KMS-11 (cell line): ENCODE measurements at regions not wholly inside any gene's neighbourhood (a gene's known extent, or its start where the extent isn't known, plus 50 kb on each side); places are given as distances from the start of the nearest gene placed in this dataset.

Experiments
- H2AFZ ChIP-seq: fragments of 200-600 bp; sonication (generic); 2 replicates; pipeline ENCODE4 v1.6.1; 2016; ENCODE audit warnings: antibody characterized with exemption, mixed run types, low read depth
- H3K27ac ChIP-seq: fragments of 200-600 bp; sonication (generic); 2 replicates; pipeline ENCODE4 v1.6.1; 2016; ENCODE audit warnings: mild to moderate bottlenecking, mixed run types
- H3K27me3 ChIP-seq: fragments of 200-600 bp; sonication (generic); 2 replicates; pipeline ENCODE4 v1.6.1; 2017; ENCODE audit warnings: mild to moderate bottlenecking, low read depth, mixed run types, moderate library complexity; ENCODE audit not compliant: insufficient read depth
- H3K36me3 ChIP-seq: fragments of 200-600 bp; sonication (generic); 2 replicates; pipeline ENCODE4 v1.6.1; 2017; ENCODE audit warnings: mild to moderate bottlenecking, mixed run types; ENCODE audit not compliant: insufficient read depth
- H3K4me1 ChIP-seq: fragments of 200-600 bp; sonication (generic); 2 replicates; pipeline ENCODE4 v1.6.1; 2016; ENCODE audit warnings: mild to moderate bottlenecking, low read depth, mixed run types; ENCODE audit not compliant: poor library complexity, severe bottlenecking
- H3K4me2 ChIP-seq: fragments of 200-600 bp; sonication (generic); 2 replicates; pipeline ENCODE4 v1.7.0; 2016; ENCODE audit warnings: mild to moderate bottlenecking, mixed run types
- H3K4me3 ChIP-seq: fragments of 200-600 bp; sonication (generic); IDR thresholded peaks from 2 replicates; pipeline ENCODE4 v1.6.1; 2017; ENCODE audit warnings: low read depth, low read length, mixed read lengths; ENCODE audit not compliant: insufficient read depth
- H3K79me2 ChIP-seq: fragments of 200-600 bp; sonication (generic); 2 replicates; pipeline ENCODE4 v1.6.1; 2016; ENCODE audit warnings: low read depth, mixed run types; ENCODE audit not compliant: insufficient read depth
- H3K9ac ChIP-seq: fragments of 200-600 bp; sonication (generic); 2 replicates; pipeline ENCODE4 v1.6.1; 2016; ENCODE audit warnings: mild to moderate bottlenecking, mixed run types
- H4K20me1 ChIP-seq: fragments of 200-600 bp; sonication (generic); 2 replicates; pipeline ENCODE4 v1.6.1; 2016; ENCODE audit warnings: mild to moderate bottlenecking, mixed run types; ENCODE audit not compliant: insufficient read depth
- TF ChIP-seq, protein P1 (sequence below): fragments of 200-600 bp; sonication (generic); conservative IDR thresholded peaks from 2 replicates; pipeline ENCODE4 v1.6.1; 2017; ENCODE audit warnings: low read depth, mild to moderate bottlenecking, antibody characterized with exemption, low read length, moderate library complexity, mixed read lengths

- no peaks in the 10 kb centered on the region for H3K79me2 ChIP-seq
- peaks cover 44% of the 10 kb centered on the region for H3K4me1 ChIP-seq
Measured at GRCh38 chr12:42762395-42762925, 172.9 kb upstream of the PRICKLE1 start.

GRCh38 chr12:42761601-42762350 is 172.2 kb upstream of the PRICKLE1 start:
- TF ChIP-seq, protein P1, sequence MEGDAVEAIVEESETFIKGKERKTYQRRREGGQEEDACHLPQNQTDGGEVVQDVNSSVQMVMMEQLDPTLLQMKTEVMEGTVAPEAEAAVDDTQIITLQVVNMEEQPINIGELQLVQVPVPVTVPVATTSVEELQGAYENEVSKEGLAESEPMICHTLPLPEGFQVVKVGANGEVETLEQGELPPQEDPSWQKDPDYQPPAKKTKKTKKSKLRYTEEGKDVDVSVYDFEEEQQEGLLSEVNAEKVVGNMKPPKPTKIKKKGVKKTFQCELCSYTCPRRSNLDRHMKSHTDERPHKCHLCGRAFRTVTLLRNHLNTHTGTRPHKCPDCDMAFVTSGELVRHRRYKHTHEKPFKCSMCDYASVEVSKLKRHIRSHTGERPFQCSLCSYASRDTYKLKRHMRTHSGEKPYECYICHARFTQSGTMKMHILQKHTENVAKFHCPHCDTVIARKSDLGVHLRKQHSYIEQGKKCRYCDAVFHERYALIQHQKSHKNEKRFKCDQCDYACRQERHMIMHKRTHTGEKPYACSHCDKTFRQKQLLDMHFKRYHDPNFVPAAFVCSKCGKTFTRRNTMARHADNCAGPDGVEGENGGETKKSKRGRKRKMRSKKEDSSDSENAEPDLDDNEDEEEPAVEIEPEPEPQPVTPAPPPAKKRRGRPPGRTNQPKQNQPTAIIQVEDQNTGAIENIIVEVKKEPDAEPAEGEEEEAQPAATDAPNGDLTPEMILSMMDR, result no peak
- H3K79me2 ChIP-seq, result no peaks in the 10 kb centered on the region
- peaks cover 51% of the 10 kb centered on the region for H3K4me1 ChIP-seq
- no peak overlapping the region for H3K9ac ChIP-seq
- no peaks in the 10 kb centered on the region for H3K36me3 ChIP-seq
- no peak overlapping the region for H2AFZ ChIP-seq
- H3K27me3 ChIP-seq, result no peaks in the 10 kb centered on the region
- H3K4me2 ChIP-seq, result peak overlapping the region; percentile 21; the same call in 1 of the 2 replicates
- H3K27ac ChIP-seq, result no peak overlapping the region
- H4K20me1 ChIP-seq, result no peaks in the 10 kb centered on the region; the same call in 1 of the 2 replicates
- no peak overlapping the region for H3K4me3 ChIP-seq

More at GRCh38 chr12:42762395-42762925, 172.9 kb upstream of the PRICKLE1 start:
- Histone ChIP-seq H3K9ac (no peak overlapping the region), H2AFZ (no peak overlapping the region), H3K4me3 (no peak overlapping the region), H3K27ac (peak overlapping the region; percentile 32; the same call in 1 of the 2 replicates), H3K36me3 (no peaks in the 10 kb centered on the region), H3K27me3 (no peaks in the 10 kb centered on the region), H3K4me2 (peak overlapping the region; percentile 21; the same call in 1 of the 2 replicates), H4K20me1 (no peaks in the 10 kb centered on the region; the same call in 1 of the 2 replicates)
- TF ChIP-seq, protein P1, result no peak

- TF ChIP-seq, protein P1, result no peak
- Histone ChIP-seq H3K79me2 (no peaks in the 10 kb centered on the region), H3K9ac (no peak overlapping the region), H2AFZ (no peak overlapping the region), H3K4me3 (no peak overlapping the region), H3K27me3 (no peaks in the 10 kb centered on the region), H3K4me1 (peaks cover 57% of the 10 kb centered on the region), H3K4me2 (no peak overlapping the region), H3K36me3 (no peaks in the 10 kb centered on the region), H3K27ac (no peak overlapping the region), H4K20me1 (no peaks in the 10 kb centered on the region; the same call in 1 of the 2 replicates)
Measured at GRCh38 chr12:42761086-42761485, 171.5 kb upstream of the PRICKLE1 start.

DNA sequence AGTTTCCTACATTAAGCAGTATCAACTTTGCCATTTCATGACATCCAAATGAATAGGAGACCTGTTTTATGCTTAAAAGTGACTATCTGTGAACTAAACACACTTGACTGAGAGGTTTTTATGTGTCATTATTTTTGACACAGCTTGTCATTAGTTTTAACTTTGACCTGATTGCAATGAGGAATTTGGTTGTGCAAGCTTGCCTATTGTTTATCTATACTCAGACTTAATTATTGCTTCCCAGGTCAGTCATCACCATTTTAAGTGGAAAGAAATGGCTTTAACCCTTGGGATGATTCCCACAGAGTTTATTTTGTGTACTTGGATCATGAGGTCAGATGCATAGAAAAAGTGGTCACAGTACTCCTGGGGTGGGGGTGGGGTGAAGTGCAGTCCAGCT is 171.0 kb upstream of the PRICKLE1 start:
- Histone ChIP-seq H3K4me3 (no peak overlapping the region), H3K79me2 (no peaks in the 10 kb centered on the region), H3K36me3 (no peaks in the 10 kb centered on the region), H3K4me1 (peaks cover 59% of the 10 kb centered on the region), H3K27ac (no peak overlapping the region), H2AFZ (no peak overlapping the region), H4K20me1 (no peaks in the 10 kb centered on the region; the same call in 1 of the 2 replicates), H3K4me2 (no peak overlapping the region), H3K9ac (no peak overlapping the region), H3K27me3 (no peaks in the 10 kb centered on the region)
- TF ChIP-seq, protein P1, result no peak
